Lower leg skin (tissue), 4 donors: ENCODE measurements at regions not wholly inside any gene's neighbourhood (a gene's known extent, or its start where the extent isn't known, plus 50 kb on each side); places are given as distances from the start of the nearest gene placed in this dataset.

ENCODE experiments used
- DNase-seq, 2 donors: peaks; one replicate each; pipeline ENCODE4 v3.0.0-alpha.2; 2019; ENCODE audit warnings: low spot score in 2 of 2
- H3K4me3 ChIP-seq: fragments of 200-600 bp; sonication (generic); 2 replicates; pipeline ENCODE4 v1.5.1; 2017; ENCODE audit warnings: mild to moderate bottlenecking, low read depth; ENCODE audit not compliant: poor library complexity, severe bottlenecking
- CTCF ChIP-seq, 3 donors: fragments of 450-650 bp; IDR thresholded peaks; one replicate each; pipeline ENCODE4 v1.5.1; 2016; ENCODE audit warnings: antibody characterized with exemption in 3 of 3, mild to moderate bottlenecking in 3 of 3, moderate library complexity in 2 of 3
- POLR2A ChIP-seq, 2 donors: fragments of 450-650 bp; IDR thresholded peaks; one replicate each; pipeline ENCODE4 v1.6.1; 2016 to 2017; ENCODE audit warnings: antibody characterized with exemption in 2 of 2, mild to moderate bottlenecking in 1 of 2, moderate library complexity in 1 of 2
- WGBS, 2 donors: methylation state at CpG; one replicate each; pipeline ENCODE4 v1.1.5; 2018; 5-methylcytosine and 5-hydroxymethylcytosine counted together
- intact Hi-C: fragments of 100-400 bp; cut with DNase I; formaldehyde crosslinking; loops from one replicate; pipeline ENCODE4 v1.15.0; 2023; ENCODE audit warnings: low total_unique reads

GRCh38 chr13:73972545-73972944, 161.7 kb downstream of the KLF12 start:
- no peak for DNase-seq
- H3K4me3 ChIP-seq, result no peak overlapping the region
- WGBS, 2 donors, result 90 to 94% methylated on average over 7 of the region's 7 CpGs
- TF ChIP-seq CTCF (IDR thresholded peaks at IDR 0.05) (no peak), POLR2A (IDR thresholded peaks at IDR 0.05) (no peak)
- intact Hi-C loops, result no loop called here

DNA sequence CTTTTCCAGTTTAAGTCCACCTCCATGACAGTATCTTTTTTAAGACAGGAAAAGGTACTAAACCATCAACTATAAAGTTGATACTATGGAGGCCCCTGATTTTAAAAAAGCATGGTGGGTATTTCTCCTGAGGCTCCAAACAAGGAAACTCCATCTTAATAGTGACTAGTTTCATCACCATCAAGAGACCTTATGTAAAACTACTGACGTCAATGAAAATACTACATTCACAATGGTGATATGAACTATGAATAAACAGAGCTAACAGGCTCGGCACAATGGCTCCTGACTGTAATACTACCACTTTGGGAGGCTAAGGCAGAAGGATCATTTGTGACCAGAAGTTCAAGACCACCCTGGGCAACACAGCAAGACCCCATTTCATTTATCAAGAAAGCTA, 162.7 kb downstream of the KLF12 start:
- intact Hi-C loops, result no loop called here
- no peak overlapping the region for H3K4me3 ChIP-seq
- WGBS, 2 donors, result 84 to 90% methylated on average over 2 of the region's 2 CpGs
- DNase-seq, result no peak
- TF ChIP-seq CTCF (IDR thresholded peaks at IDR 0.05) (no peak), POLR2A (IDR thresholded peaks at IDR 0.05) (no peak)

DNA sequence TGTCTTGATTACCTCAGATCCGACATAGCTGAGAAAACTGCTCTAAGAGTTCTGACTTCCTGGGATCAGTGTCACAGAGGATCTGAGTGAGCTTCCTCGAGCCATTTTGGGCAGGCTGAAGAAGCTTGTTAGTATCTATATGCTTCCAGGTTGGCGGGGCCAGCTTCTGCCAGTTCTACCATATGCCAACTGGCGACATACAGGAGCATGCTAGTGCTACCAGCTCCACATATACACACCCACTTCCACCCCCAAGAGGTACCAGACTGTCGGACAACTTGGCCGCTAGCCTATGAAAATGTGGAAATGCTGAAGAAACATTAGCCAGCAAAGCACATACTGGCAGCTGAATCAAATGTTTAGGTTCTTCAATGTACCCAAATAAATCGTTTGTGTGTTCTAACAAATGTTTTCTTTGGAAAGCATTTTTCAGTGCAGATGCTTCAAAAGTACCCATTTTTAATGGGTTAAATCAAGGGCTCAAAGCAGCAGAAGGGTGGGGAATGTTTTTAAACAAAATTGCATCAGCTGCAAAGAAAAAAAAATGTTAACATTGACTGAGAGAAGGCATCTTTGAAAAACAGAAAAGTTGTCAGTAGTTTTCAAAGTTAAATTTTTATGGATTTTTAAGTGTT, 163.7 kb downstream of the KLF12 start:
- WGBS, 2 donors, result 69 to 72% methylated on average over 7 of the region's 7 CpGs
- H3K4me3 ChIP-seq, result no peak overlapping the region
- intact Hi-C loops, result no loop called here
- DNase-seq, result no peak
- TF ChIP-seq POLR2A (IDR thresholded peaks at IDR 0.05) (no peak), CTCF (IDR thresholded peaks at IDR 0.05) (no peak)

DNA sequence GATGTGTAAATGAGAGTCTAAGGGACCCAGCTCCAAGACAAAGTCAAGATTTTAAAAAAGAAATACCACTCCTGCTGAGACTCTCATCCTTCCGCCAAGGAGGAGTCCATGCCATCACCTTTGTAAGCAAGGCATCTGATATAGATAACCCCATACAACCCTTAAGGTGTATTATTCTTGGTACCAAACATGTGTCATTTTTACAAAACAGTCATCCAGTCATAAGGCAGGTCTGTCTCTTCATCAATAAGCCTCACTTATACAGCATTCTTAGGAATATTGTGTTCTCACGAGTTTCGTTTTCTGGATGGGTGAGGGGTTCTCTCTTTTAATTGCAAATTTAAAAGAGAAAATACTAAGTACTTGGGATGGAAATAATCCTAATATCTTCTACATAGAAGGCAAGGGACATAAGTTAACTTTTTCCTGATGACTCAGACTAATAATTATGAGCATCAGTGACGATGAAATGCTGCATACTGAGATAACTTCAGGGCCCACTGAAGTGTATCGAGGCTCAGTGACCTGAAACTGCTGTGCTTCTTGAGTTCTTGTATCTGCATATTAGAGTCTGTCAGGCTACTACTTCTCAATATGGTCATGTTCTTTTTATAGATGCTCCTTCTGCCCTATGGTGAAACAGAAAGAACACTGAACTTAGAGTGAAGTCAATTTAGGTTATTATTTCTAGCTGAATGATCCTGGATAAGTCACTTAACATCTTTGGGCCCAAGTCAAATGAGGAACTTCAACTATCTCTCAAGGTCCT, 166.6 kb downstream of the KLF12 start:
- no peak for DNase-seq
- WGBS, 2 donors, result 93 to 95% methylated on average over 5 of the region's 5 CpGs
- H3K4me3 ChIP-seq, result no peak overlapping the region
- TF ChIP-seq POLR2A (IDR thresholded peaks at IDR 0.05) (no peak), CTCF (IDR thresholded peaks at IDR 0.05) (no peak)
- intact Hi-C loops, result no loop called here

DNA sequence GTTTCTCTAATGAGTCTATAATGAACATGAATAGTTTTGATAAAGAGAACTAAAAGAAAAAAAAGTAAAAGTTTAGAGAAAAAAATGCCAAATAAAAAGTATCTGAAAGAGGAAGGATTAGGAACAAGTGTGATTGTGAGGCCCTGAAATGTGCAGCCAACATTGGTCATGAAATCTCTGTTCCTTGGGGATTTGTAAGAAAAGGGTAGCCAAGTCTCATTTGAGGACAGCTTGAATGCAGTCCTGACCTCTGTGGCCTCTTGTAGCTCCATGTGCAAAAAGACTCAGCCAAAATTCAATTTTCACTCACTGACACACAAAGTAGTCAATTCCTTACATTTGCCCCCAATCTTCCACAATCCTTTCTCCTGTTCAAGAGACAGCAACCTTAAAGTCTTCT, 167.9 kb downstream of the KLF12 start:
- no peak for TF ChIP-seq CTCF (IDR thresholded peaks at IDR 0.05)
- TF ChIP-seq POLR2A (IDR thresholded peaks at IDR 0.05), result no peak
- intact Hi-C loops, result no loop called here
- H3K4me3 ChIP-seq, result no peak overlapping the region
- DNase-seq, result no peak
